SK-N-SH (cell line): ENCODE measurements at regions not wholly inside any gene's neighbourhood (a gene's known extent, or its start where the extent isn't known, plus 50 kb on each side); places are given as distances from the start of the nearest gene placed in this dataset.

Source experiments
- CTCF ChIA-PET: fragments of 300-600, 350-600 bp; formaldehyde crosslinking; extraction: SDS; loops from one replicate; lab custom pipeline; 2021; lab: Yijun Ruan, JAX
- POLR2A ChIA-PET: fragments of 350-600 bp; sonication (Branson Sonifier 250); formaldehyde crosslinking; extraction: SDS; loops from one replicate; lab custom pipeline; 2020; ENCODE audit warnings: antibody characterized with exemption, inconsistent platforms; lab: Yijun Ruan, JAX
- DNase-seq: peaks from one replicate; pipeline ENCODE4 v3.0.0; 2012
- H2AFZ ChIP-seq: fragments of 200-600 bp; sonication (generic); 2 replicates; pipeline ENCODE4 v1.8.1; 2016; ENCODE audit warnings: antibody characterized with exemption, mild to moderate bottlenecking, low read depth
- H3F3A ChIP-seq: fragments of 200-600 bp; sonication (generic); replicated peaks from 2 replicates; pipeline ENCODE3; 2016; ENCODE audit warnings: antibody characterized with exemption, mild to moderate bottlenecking; ENCODE audit not compliant: insufficient read depth
- H3K27ac ChIP-seq, 2 experiments: fragments of 200-500 bp in 1 of 2; fragments of 200-600 bp in 1 of 2; sonication (Bioruptor generic) in 1 of 2; sonication (generic), shearing (Covaris generic) in 1 of 2; 2 replicates each; pipeline versions ENCODE4 v1.5.1 to v1.6.1; 2014 to 2016; ENCODE audit warnings: low read depth in 2 of 2, inconsistent platforms in 1 of 2, low read length in 1 of 2, mild to moderate bottlenecking in 1 of 2, mixed read lengths in 1 of 2
- H3K27me3 ChIP-seq: fragments of 200-600 bp; sonication (generic), shearing (Covaris generic); 2 replicates; pipeline ENCODE4 v1.6.1; 2016; ENCODE audit warnings: mixed run types; ENCODE audit not compliant: insufficient read depth
- H3K36me3 ChIP-seq, 2 experiments: fragments of 200-500 bp in 1 of 2; fragments of 200-600 bp in 1 of 2; sonication (Bioruptor generic) in 1 of 2; sonication (generic) in 1 of 2; replicated peaks in 1 of 2; 2 replicates each; pipeline versions ENCODE3 to v1.5.1; 2014 to 2016; ENCODE audit warnings: low read length in 1 of 2, mild to moderate bottlenecking in 1 of 2; ENCODE audit not compliant: insufficient read depth in 2 of 2, control insufficient read depth in 1 of 2
- H3K4me1 ChIP-seq, 2 experiments: fragments of 200-500 bp in 1 of 2; fragments of 200-600 bp in 1 of 2; sonication (Bioruptor generic) in 1 of 2; sonication (generic), shearing (Covaris generic) in 1 of 2; 2 replicates each; pipeline versions ENCODE4 v1.5.1 to v1.6.1; 2014 to 2016; ENCODE audit warnings: low read depth in 1 of 2, low read length in 1 of 2, mixed run types in 1 of 2; ENCODE audit not compliant: insufficient read depth in 2 of 2, control insufficient read depth in 1 of 2
- H3K4me2 ChIP-seq: fragments of 200-600 bp; sonication (generic), shearing (Covaris generic); 2 replicates; pipeline ENCODE4 v1.6.1; 2017; ENCODE audit warnings: mixed run types
- H3K4me3 ChIP-seq, 2 experiments: fragments of 200-500 bp in 1 of 2; fragments of 200-600 bp in 1 of 2; sonication (Bioruptor generic) in 1 of 2; sonication (generic), shearing (Covaris generic) in 1 of 2; 2 replicates each; pipeline versions ENCODE4 v1.5.1 to v1.8.1; 2014 to 2016; ENCODE audit warnings: low read depth in 2 of 2, inconsistent platforms in 1 of 2, low read length in 1 of 2, mild to moderate bottlenecking in 1 of 2, mixed read lengths in 1 of 2, moderate library complexity in 1 of 2
- H3K79me2 ChIP-seq: fragments of 200-600 bp; sonication (generic); 2 replicates; pipeline ENCODE4 v1.8.1; 2017; ENCODE audit warnings: mild to moderate bottlenecking; ENCODE audit not compliant: insufficient read depth
- H3K9ac ChIP-seq: fragments of 200-600 bp; sonication (generic); 2 replicates; pipeline ENCODE4 v1.6.1; 2017; ENCODE audit warnings: mixed run types
- H3K9me2 ChIP-seq: fragments of 200-600 bp; sonication (generic); 2 replicates; pipeline ENCODE4 v1.6.1; 2017; ENCODE audit warnings: mixed run types
- H3K9me3 ChIP-seq: fragments of 200-600 bp; sonication (generic); 2 replicates; pipeline ENCODE4 v1.6.1; 2017; ENCODE audit warnings: mixed run types, mild to moderate bottlenecking, moderate library complexity
- H4K20me1 ChIP-seq: fragments of 200-600 bp; sonication (generic); 2 replicates; pipeline ENCODE4 v1.6.1; 2017; ENCODE audit warnings: mild to moderate bottlenecking, mixed run types; ENCODE audit not compliant: insufficient read depth
- CHD2 ChIP-seq: fragments of 150-350 bp; IDR thresholded peaks from 2 replicates; pipeline ENCODE4 v1.6.1; 2018; ENCODE audit warnings: low read length; ENCODE audit not compliant: partially characterized antibody
- EP300 ChIP-seq, 2 experiments: IDR thresholded peaks; 2 replicates each; pipeline versions ENCODE4 v1.4.0 to v1.6.1; 2012; ENCODE audit warnings: borderline replicate concordance in 1 of 2, low read depth in 1 of 2, low read length in 1 of 2
- EZH2phosphoT487 ChIP-seq: fragments of 200-600 bp; sonication (generic); IDR thresholded peaks from 2 replicates; pipeline ENCODE4 v1.6.1; 2017; ENCODE audit warnings: low read depth, mixed run types, mild to moderate bottlenecking, antibody characterized with exemption, moderate library complexity, borderline replicate concordance
- FOSL2 ChIP-seq: IDR thresholded peaks from 2 replicates; pipeline ENCODE4 v1.4.0; 2012; ENCODE audit warnings: low read depth, mild to moderate bottlenecking, moderate library complexity, borderline replicate concordance
- FOXJ3 ChIP-seq: sonication (generic); formaldehyde crosslinking; IDR thresholded peaks from 2 replicates; pipeline ENCODE4 v1.5.1; 2020; ENCODE audit warnings: mild to moderate bottlenecking, missing genetic modification reagents
- GATA2 ChIP-seq: sonication (generic); formaldehyde crosslinking; IDR thresholded peaks from 2 replicates; pipeline ENCODE4 v1.5.0; 2020; ENCODE audit warnings: mild to moderate bottlenecking, missing genetic modification reagents
- IRF3 ChIP-seq: fragments of 150-350 bp; IDR thresholded peaks from 2 replicates; pipeline ENCODE4 v1.6.1; 2016; ENCODE audit warnings: mild to moderate bottlenecking, low read depth, low read length
- MEF2A ChIP-seq: IDR thresholded peaks from 2 replicates; pipeline ENCODE4 v1.4.0; 2012; ENCODE audit warnings: low read depth, borderline replicate concordance
- MXI1 ChIP-seq: IDR thresholded peaks from 2 replicates; pipeline ENCODE4 v1.6.1; 2012; ENCODE audit warnings: mild to moderate bottlenecking, low read depth, low read length, improper control_type of control experiment
- NFIC ChIP-seq: IDR thresholded peaks from 2 replicates; pipeline ENCODE4 v1.4.0; 2012; ENCODE audit warnings: borderline replicate concordance
- RAD21 ChIP-seq: IDR thresholded peaks from 2 replicates; pipeline ENCODE4 v1.6.1; 2012; ENCODE audit warnings: mild to moderate bottlenecking, low read length
- RCOR1 ChIP-seq: fragments of 150-350 bp; IDR thresholded peaks from 2 replicates; pipeline ENCODE4 v1.6.1; 2017; ENCODE audit warnings: antibody characterized with exemption, low read length
- RFX5 ChIP-seq: IDR thresholded peaks from 2 replicates; pipeline ENCODE4 v1.6.1; 2012; ENCODE audit warnings: mild to moderate bottlenecking, improper control_type of control experiment, low read length
- SIN3A ChIP-seq: IDR thresholded peaks from 2 replicates; pipeline ENCODE4 v1.6.1; 2012; ENCODE audit warnings: low read depth, mild to moderate bottlenecking, low read length, moderate library complexity, borderline replicate concordance
- SMC3 ChIP-seq: IDR thresholded peaks from 2 replicates; pipeline ENCODE4 v1.6.1; 2012; ENCODE audit warnings: low read depth, low read length, improper control_type of control experiment
- TEAD4 ChIP-seq: IDR thresholded peaks from 2 replicates; pipeline ENCODE4 v1.4.0; 2012; ENCODE audit warnings: mild to moderate bottlenecking, borderline replicate concordance; ENCODE audit not compliant: insufficient read depth
- YY1 ChIP-seq: IDR thresholded peaks from 2 replicates; pipeline ENCODE4 v1.4.0; 2012; ENCODE audit warnings: low read depth, mild to moderate bottlenecking
- WGBS: methylation state at CpG from one replicate; pipeline ENCODE4 v1.1.6; 2017; ENCODE audit warnings: low lambda C conversion rate; 5-methylcytosine and 5-hydroxymethylcytosine counted together
- TF ChIP-seq, protein P1 (sequence below): IDR thresholded peaks from 2 replicates; pipeline ENCODE4 v1.6.1; 2012; ENCODE audit warnings: mild to moderate bottlenecking, low read depth, low read length, moderate library complexity
- TF ChIP-seq, protein P2 (sequence below): IDR thresholded peaks from 2 replicates; pipeline ENCODE4; 2012

- H3K27ac ChIP-seq: no peak overlapping the region
- WGBS: 59% methylated on average over 17 of the region's 26 CpGs
- no peaks in the 10 kb centered on the region for H3K36me3 ChIP-seq
- H2AFZ ChIP-seq: no peak overlapping the region
- TF ChIP-seq FOSL2: no peak
- TF ChIP-seq MEF2A: no peak
- no peak for TF ChIP-seq RAD21
- TF ChIP-seq RFX5: no peak
- TF ChIP-seq TEAD4: no peak
- TF ChIP-seq, protein P1, sequence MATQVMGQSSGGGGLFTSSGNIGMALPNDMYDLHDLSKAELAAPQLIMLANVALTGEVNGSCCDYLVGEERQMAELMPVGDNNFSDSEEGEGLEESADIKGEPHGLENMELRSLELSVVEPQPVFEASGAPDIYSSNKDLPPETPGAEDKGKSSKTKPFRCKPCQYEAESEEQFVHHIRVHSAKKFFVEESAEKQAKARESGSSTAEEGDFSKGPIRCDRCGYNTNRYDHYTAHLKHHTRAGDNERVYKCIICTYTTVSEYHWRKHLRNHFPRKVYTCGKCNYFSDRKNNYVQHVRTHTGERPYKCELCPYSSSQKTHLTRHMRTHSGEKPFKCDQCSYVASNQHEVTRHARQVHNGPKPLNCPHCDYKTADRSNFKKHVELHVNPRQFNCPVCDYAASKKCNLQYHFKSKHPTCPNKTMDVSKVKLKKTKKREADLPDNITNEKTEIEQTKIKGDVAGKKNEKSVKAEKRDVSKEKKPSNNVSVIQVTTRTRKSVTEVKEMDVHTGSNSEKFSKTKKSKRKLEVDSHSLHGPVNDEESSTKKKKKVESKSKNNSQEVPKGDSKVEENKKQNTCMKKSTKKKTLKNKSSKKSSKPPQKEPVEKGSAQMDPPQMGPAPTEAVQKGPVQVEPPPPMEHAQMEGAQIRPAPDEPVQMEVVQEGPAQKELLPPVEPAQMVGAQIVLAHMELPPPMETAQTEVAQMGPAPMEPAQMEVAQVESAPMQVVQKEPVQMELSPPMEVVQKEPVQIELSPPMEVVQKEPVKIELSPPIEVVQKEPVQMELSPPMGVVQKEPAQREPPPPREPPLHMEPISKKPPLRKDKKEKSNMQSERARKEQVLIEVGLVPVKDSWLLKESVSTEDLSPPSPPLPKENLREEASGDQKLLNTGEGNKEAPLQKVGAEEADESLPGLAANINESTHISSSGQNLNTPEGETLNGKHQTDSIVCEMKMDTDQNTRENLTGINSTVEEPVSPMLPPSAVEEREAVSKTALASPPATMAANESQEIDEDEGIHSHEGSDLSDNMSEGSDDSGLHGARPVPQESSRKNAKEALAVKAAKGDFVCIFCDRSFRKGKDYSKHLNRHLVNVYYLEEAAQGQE: no peak
- TF ChIP-seq YY1: no peak
- no peak for TF ChIP-seq NFIC
- no peak for TF ChIP-seq FOXJ3 (CRISPR knock-in tag)
- TF ChIP-seq EZH2phosphoT487: no peak
- TF ChIP-seq SMC3: no peak
- TF ChIP-seq EP300 (IDR thresholded peaks at IDR 0.05; ENCODE audit: borderline replicate concordance in 1 of 2, low read depth in 1 of 2, low read length in 1 of 2): no peak
- no peak for TF ChIP-seq IRF3
- TF ChIP-seq RCOR1: no peak
- TF ChIP-seq GATA2 (CRISPR knock-in tag): no peak
- TF ChIP-seq CHD2: no peak
- TF ChIP-seq SIN3A: no peak
- TF ChIP-seq MXI1: no peak
- TF ChIP-seq, protein P2, sequence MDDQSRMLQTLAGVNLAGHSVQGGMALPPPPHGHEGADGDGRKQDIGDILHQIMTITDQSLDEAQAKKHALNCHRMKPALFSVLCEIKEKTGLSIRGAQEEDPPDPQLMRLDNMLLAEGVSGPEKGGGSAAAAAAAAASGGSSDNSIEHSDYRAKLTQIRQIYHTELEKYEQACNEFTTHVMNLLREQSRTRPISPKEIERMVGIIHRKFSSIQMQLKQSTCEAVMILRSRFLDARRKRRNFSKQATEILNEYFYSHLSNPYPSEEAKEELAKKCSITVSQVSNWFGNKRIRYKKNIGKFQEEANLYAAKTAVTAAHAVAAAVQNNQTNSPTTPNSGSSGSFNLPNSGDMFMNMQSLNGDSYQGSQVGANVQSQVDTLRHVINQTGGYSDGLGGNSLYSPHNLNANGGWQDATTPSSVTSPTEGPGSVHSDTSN: no peak
- no peaks in the 10 kb centered on the region for H4K20me1 ChIP-seq
- no peaks in the 10 kb centered on the region for H3K9me3 ChIP-seq
- peaks cover 0 to 32% of the 10 kb centered on the region in 2 experiments; a peak in 1 of 4 replicates for H3K4me1 ChIP-seq
- H3F3A ChIP-seq: no peaks in the 10 kb centered on the region
- no peak for DNase-seq
- no peak overlapping the region for H3K4me3 ChIP-seq
- POLR2A ChIA-PET: no interaction called here
- H3K4me2 ChIP-seq: no peak overlapping the region
- no peaks in the 10 kb centered on the region for H3K27me3 ChIP-seq
- H3K9ac ChIP-seq: no peak overlapping the region
- CTCF ChIA-PET: interaction anchor here (1.0 kb wide), 2 partner anchors 10 to 253 kb away, joined by 3 to 4 read pairs; no protein-coding TSS in a partner anchor
- H3K9me2 ChIP-seq: no peaks in the 10 kb centered on the region
- no peaks in the 10 kb centered on the region for H3K79me2 ChIP-seq
Observed at GRCh38 chr12:131385313-131386166, 325.4 kb upstream of the SFSWAP start.
